GM10248 (cell line): ENCODE measurements at regions not wholly inside any gene's neighbourhood (a gene's known extent, or its start where the extent isn't known, plus 50 kb on each side); places are given as distances from the start of the nearest gene placed in this dataset.

ENCODE experiments used
- CTCF ChIA-PET: fragments of 300-600 bp; sonication (Branson Sonifier 250); formaldehyde crosslinking; extraction: SDS; loops from one replicate; lab custom pipeline; 2021; ENCODE audit warnings: antibody characterized with exemption; lab: Yijun Ruan, JAX
- POLR2A ChIA-PET: fragments of 350-650 bp; sonication (Branson Sonifier 250); formaldehyde crosslinking; extraction: SDS; loops from one replicate; lab custom pipeline; 2020; ENCODE audit warnings: antibody characterized with exemption; lab: Yijun Ruan, JAX
- DNase-seq: peaks from one replicate; pipeline ENCODE4 v3.0.0; 2012; ENCODE audit errors: extremely low spot score
- TF ChIP-seq, protein P1 (sequence below): IDR thresholded peaks from 2 replicates; pipeline ENCODE4 v1.5.1; 2012; ENCODE audit warnings: mild to moderate bottlenecking, low read depth; ENCODE audit errors: extremely low read depth, missing control alignments, control extremely low read depth

- ChIA-PET POLR2A (no interaction called here), CTCF (no interaction called here)
- TF ChIP-seq, protein P1, sequence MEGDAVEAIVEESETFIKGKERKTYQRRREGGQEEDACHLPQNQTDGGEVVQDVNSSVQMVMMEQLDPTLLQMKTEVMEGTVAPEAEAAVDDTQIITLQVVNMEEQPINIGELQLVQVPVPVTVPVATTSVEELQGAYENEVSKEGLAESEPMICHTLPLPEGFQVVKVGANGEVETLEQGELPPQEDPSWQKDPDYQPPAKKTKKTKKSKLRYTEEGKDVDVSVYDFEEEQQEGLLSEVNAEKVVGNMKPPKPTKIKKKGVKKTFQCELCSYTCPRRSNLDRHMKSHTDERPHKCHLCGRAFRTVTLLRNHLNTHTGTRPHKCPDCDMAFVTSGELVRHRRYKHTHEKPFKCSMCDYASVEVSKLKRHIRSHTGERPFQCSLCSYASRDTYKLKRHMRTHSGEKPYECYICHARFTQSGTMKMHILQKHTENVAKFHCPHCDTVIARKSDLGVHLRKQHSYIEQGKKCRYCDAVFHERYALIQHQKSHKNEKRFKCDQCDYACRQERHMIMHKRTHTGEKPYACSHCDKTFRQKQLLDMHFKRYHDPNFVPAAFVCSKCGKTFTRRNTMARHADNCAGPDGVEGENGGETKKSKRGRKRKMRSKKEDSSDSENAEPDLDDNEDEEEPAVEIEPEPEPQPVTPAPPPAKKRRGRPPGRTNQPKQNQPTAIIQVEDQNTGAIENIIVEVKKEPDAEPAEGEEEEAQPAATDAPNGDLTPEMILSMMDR: no peak
- no peak for DNase-seq
Measured at GRCh38 chr14:100994756-100995330, 91.3 kb upstream of the RTL1 start.

GRCh38 chr14:101000711-101001250 lies 97.3 kb upstream of the RTL1 start:
- CTCF ChIA-PET: no interaction called here
- POLR2A ChIA-PET: no interaction called here
- no peak for DNase-seq
- TF ChIP-seq, protein P1: no peak

- TF ChIP-seq, protein P1: no peak
- ChIA-PET POLR2A (no interaction called here), CTCF (no interaction called here)
- DNase-seq: no peak
Measured at GRCh38 chr14:101001311-101002069, 98.0 kb upstream of the RTL1 start.

- TF ChIP-seq, protein P1: no peak
- ChIA-PET CTCF (no interaction called here), POLR2A (no interaction called here)
- DNase-seq: no peak
Measured at GRCh38 chr14:101002738-101003137, 99.2 kb upstream of the RTL1 start.

DNA sequence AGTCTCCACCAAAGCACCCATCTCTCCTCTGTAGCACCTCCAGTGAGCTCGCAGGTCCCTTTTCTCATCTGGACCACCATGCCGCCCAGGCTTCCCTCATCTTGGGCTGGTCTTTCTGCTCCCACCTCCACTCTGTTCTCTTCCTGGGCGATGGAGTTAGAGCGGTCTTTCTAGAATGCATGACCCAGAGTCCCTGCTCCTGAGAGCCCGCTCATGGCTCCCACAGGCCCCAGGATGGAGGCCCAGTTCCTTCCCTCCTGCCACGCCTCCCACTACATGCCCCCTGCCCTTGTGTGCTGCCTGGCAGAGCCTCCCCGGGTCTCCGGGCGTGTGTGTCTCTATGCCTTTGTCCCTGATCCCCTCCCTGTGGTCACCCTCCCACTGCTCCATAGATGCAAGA lies 100.7 kb upstream of the RTL1 start:
- ChIA-PET POLR2A (no interaction called here), CTCF (no interaction called here)
- TF ChIP-seq, protein P1: no peak
- no peak for DNase-seq

- DNase-seq: no peak
- POLR2A ChIA-PET: no interaction called here
- TF ChIP-seq, protein P1: no peak
- CTCF ChIA-PET: no interaction called here
Measured at GRCh38 chr14:101004954-101005353, 101.4 kb upstream of the RTL1 start.
